Caco-2 (cell line): ENCODE measurements at regions not wholly inside any gene's neighbourhood (a gene's known extent, or its start where the extent isn't known, plus 50 kb on each side); places are given as distances from the start of the nearest gene placed in this dataset.
"Not testable (repeated sequence)": the region's sequence is repeated elsewhere in the genome, so short reads cannot be mapped to it uniquely, and the experiment has no call there.

Experiments used
- BruUV-seq: library from RNA; stranded (reverse); fragments of 400-500 nt; replicated peaks from 2 replicates; lab custom pipeline; 2021; lab: Mats Ljungman, UMichigan
- CTCF ChIA-PET: fragments of 300-600 bp; sonication (Branson Sonifier 250); formaldehyde crosslinking; loops from one replicate; lab custom pipeline; 2022; ENCODE audit warnings: antibody characterized with exemption; lab: Charles Lee
- POLR2A ChIA-PET: fragments of 300-600 bp; sonication (Branson Sonifier 250); formaldehyde crosslinking; loops from one replicate; lab custom pipeline; 2022; ENCODE audit warnings: antibody characterized with exemption; lab: Charles Lee
- DNase-seq, 2 experiments: peaks; one replicate each; pipeline versions ENCODE4 v3.0.0 to v3.0.0-alpha.2; 2020 to 2022
- H3K27me3 ChIP-seq: replicated peaks from 2 replicates; pipeline ENCODE4 v1.6.0; 2011; ENCODE audit warnings: low read length; ENCODE audit not compliant: control insufficient read depth, insufficient read depth
- H3K36me3 ChIP-seq: 2 replicates; pipeline ENCODE4 v1.5.1; 2011; ENCODE audit warnings: low read length; ENCODE audit not compliant: control insufficient read depth, insufficient read depth
- H3K4me1 ChIP-seq: fragments of 250-450 bp; sonication (Bioruptor Pico); 2 replicates; pipeline ENCODE4 v1.5.1; 2020; ENCODE audit warnings: mild to moderate bottlenecking
- H3K4me3 ChIP-seq: 2 replicates; pipeline ENCODE4 v1.5.1; 2011; ENCODE audit warnings: low read depth, mild to moderate bottlenecking, control low read depth, low read length
- H3K9me3 ChIP-seq: fragments of 250-450 bp; sonication (Bioruptor Pico); 2 replicates; pipeline ENCODE4 v1.5.1; 2020; ENCODE audit warnings: mild to moderate bottlenecking, moderate library complexity
- H3K27ac Mint-ChIP-seq: one replicate; pipeline ENCODE4 v1.8.0; 2022; ENCODE audit warnings: mixed read lengths; ENCODE audit not compliant: unreplicated experiment
- H3K27me3 Mint-ChIP-seq: one replicate; pipeline ENCODE4 v1.8.0; 2022; ENCODE audit warnings: mixed read lengths; ENCODE audit not compliant: insufficient read depth, unreplicated experiment
- H3K36me3 Mint-ChIP-seq: one replicate; pipeline ENCODE4 v1.8.0; 2022; ENCODE audit warnings: mild to moderate bottlenecking, mixed read lengths; ENCODE audit not compliant: insufficient read depth, unreplicated experiment
- H3K4me1 Mint-ChIP-seq: one replicate; pipeline ENCODE4 v1.8.0; 2022; ENCODE audit warnings: low read depth, mixed read lengths; ENCODE audit not compliant: unreplicated experiment
- H3K4me3 Mint-ChIP-seq: one replicate; pipeline ENCODE4 v1.8.0; 2022; ENCODE audit warnings: mild to moderate bottlenecking, moderate library complexity, mixed read lengths; ENCODE audit not compliant: unreplicated experiment
- H3K9me3 Mint-ChIP-seq: one replicate; pipeline ENCODE4 v1.8.0; 2022; ENCODE audit warnings: mixed read lengths; ENCODE audit not compliant: unreplicated experiment
- CTCF ChIP-seq, 2 experiments: fragments of 200-600 bp in 1 of 2; IDR thresholded peaks; 1 replicate in 1 of 2; 2 replicates in 1 of 2; pipeline versions ENCODE4 v1.5.1 to v1.8.0; 2011 to 2022; ENCODE audit warnings: antibody characterized with exemption in 1 of 2, control low read depth in 1 of 2, inconsistent platforms in 1 of 2, low read depth in 1 of 2, low read length in 1 of 2, mild to moderate bottlenecking in 1 of 2, moderate library complexity in 1 of 2; ENCODE audit not compliant: insufficient read depth in 1 of 2, severe bottlenecking in 1 of 2, unreplicated experiment in 1 of 2
- intact Hi-C: fragments of 100-400 bp; cut with micrococcal nuclease; formaldehyde crosslinking; loops from one replicate; pipeline ENCODE4 v1.10.0; 2022; ENCODE audit not compliant: unreplicated experiment

GRCh38 chr6:37088897-37089296 lies 81.1 kb upstream of the PIM1 start:
- no peaks in the 10 kb centered on the region for H3K9me3 Mint-ChIP-seq
- H3K4me3 ChIP-seq = no peak overlapping the region
- peaks cover 7% of the 10 kb centered on the region for H3K4me1 Mint-ChIP-seq
- intact Hi-C loops = no loop called here
- CTCF ChIA-PET = no interaction called here
- no peak overlapping the region for H3K27ac Mint-ChIP-seq
- H3K27me3 ChIP-seq = no peaks in the 10 kb centered on the region
- no TSS peak for BruUV-seq
- no peaks in the 10 kb centered on the region for H3K27me3 Mint-ChIP-seq
- H3K4me1 ChIP-seq = peaks cover 13% of the 10 kb centered on the region
- H3K4me3 Mint-ChIP-seq = no peak overlapping the region
- POLR2A ChIA-PET = interaction anchor here (0.6 kb wide), 1 partner anchor 39 kb away, joined by 3 read pairs; no protein-coding TSS in a partner anchor
- no peaks in the 10 kb centered on the region for H3K36me3 ChIP-seq
- no peaks in the 10 kb centered on the region for H3K9me3 ChIP-seq
- H3K36me3 Mint-ChIP-seq = no peaks in the 10 kb centered on the region
- no peak for TF ChIP-seq CTCF (IDR thresholded peaks at IDR 0.05; ENCODE audit: insufficient read depth in 1 of 2, low read depth in 1 of 2, low read length in 1 of 2, severe bottlenecking in 1 of 2, unreplicated experiment in 1 of 2)
- DNase-seq = no peak

- no peaks in the 10 kb centered on the region for H3K36me3 ChIP-seq
- POLR2A ChIA-PET = no interaction called here
- H3K9me3 ChIP-seq = no peaks in the 10 kb centered on the region
- no peak for DNase-seq
- H3K27me3 Mint-ChIP-seq = no peaks in the 10 kb centered on the region
- no peak for TF ChIP-seq CTCF (IDR thresholded peaks at IDR 0.05; ENCODE audit: insufficient read depth in 1 of 2, low read depth in 1 of 2, low read length in 1 of 2, severe bottlenecking in 1 of 2, unreplicated experiment in 1 of 2)
- intact Hi-C loops = no loop called here
- H3K4me1 Mint-ChIP-seq = peaks cover 7% of the 10 kb centered on the region
- no peaks in the 10 kb centered on the region for H3K27me3 ChIP-seq
- no peaks in the 10 kb centered on the region for H3K36me3 Mint-ChIP-seq
- CTCF ChIA-PET = no interaction called here
- H3K4me3 Mint-ChIP-seq = no peak overlapping the region
- H3K4me3 ChIP-seq = no peak overlapping the region
- BruUV-seq = no TSS peak
- no peaks in the 10 kb centered on the region for H3K9me3 Mint-ChIP-seq
- no peak overlapping the region for H3K27ac Mint-ChIP-seq
- H3K4me1 ChIP-seq = peaks cover 11% of the 10 kb centered on the region; the same call in 1 of the 2 replicates
Observed at GRCh38 chr6:37089783-37090182, 80.2 kb upstream of the PIM1 start.

GRCh38 chr6:37091104-37091503 lies 78.8 kb upstream of the PIM1 start:
- H3K4me3 ChIP-seq, intact Hi-C loops, DNase-seq, H3K4me3 Mint-ChIP-seq, H3K27me3 ChIP-seq, H3K36me3 ChIP-seq, CTCF ChIA-PET, H3K9me3 Mint-ChIP-seq, H3K27me3 Mint-ChIP-seq, H3K36me3 Mint-ChIP-seq, H3K4me1 Mint-ChIP-seq, BruUV-seq, POLR2A ChIA-PET, H3K27ac Mint-ChIP-seq, H3K9me3 ChIP-seq: not testable (repeated sequence)
- peaks cover 11% of the 10 kb centered on the region; the same call in 1 of the 2 replicates for H3K4me1 ChIP-seq

- CTCF ChIA-PET, POLR2A ChIA-PET: not testable (repeated sequence)
Observed at GRCh38 chr6:37091586-37091985, 78.4 kb upstream of the PIM1 start.

More at GRCh38 chr6:37091586-37091985, 78.4 kb upstream of the PIM1 start:
- H3K4me3 Mint-ChIP-seq, DNase-seq, H3K4me3 ChIP-seq, H3K27ac Mint-ChIP-seq, intact Hi-C loops, H3K36me3 Mint-ChIP-seq, H3K9me3 ChIP-seq, H3K9me3 Mint-ChIP-seq, H3K36me3 ChIP-seq, BruUV-seq, H3K27me3 Mint-ChIP-seq, H3K4me1 Mint-ChIP-seq, H3K27me3 ChIP-seq: not testable (repeated sequence)
- peaks cover 11% of the 10 kb centered on the region; the same call in 1 of the 2 replicates for H3K4me1 ChIP-seq
